Stomach smooth muscle (tissue), 2 donors: ENCODE measurements at regions not wholly inside any gene's neighbourhood (a gene's known extent, or its start where the extent isn't known, plus 50 kb on each side); places are given as distances from the start of the nearest gene placed in this dataset.

ENCODE experiments used
- H3K27ac ChIP-seq: one replicate; pipeline ENCODE4 v1.7.0; 2013; ENCODE audit warnings: mild to moderate bottlenecking, low read length, inconsistent platforms
- H3K27me3 ChIP-seq, 2 donors: one replicate each; pipeline ENCODE4 v1.7.0; 2013; ENCODE audit warnings: low read length in 2 of 2; ENCODE audit not compliant: insufficient read depth in 2 of 2, control insufficient read depth in 1 of 2
- H3K36me3 ChIP-seq, 2 donors: one replicate each; pipeline ENCODE4 v1.7.0; 2013; ENCODE audit warnings: low read length in 2 of 2; ENCODE audit not compliant: control insufficient read depth in 2 of 2, insufficient read depth in 2 of 2
- H3K4me1 ChIP-seq: one replicate; pipeline ENCODE4 v1.7.0; 2013; ENCODE audit warnings: low read length; ENCODE audit not compliant: control insufficient read depth, insufficient read depth
- H3K4me3 ChIP-seq, 2 donors: one replicate each; pipeline ENCODE4 v1.7.0; 2013; ENCODE audit warnings: low read length in 2 of 2
- H3K9ac ChIP-seq, 2 donors: one replicate each; pipeline ENCODE4 v1.7.0; 2013; ENCODE audit warnings: low read length in 2 of 2, mild to moderate bottlenecking in 1 of 2
- H3K9me3 ChIP-seq, 2 donors: one replicate each; pipeline ENCODE4 v1.7.0; 2013; ENCODE audit warnings: low read length in 2 of 2; ENCODE audit not compliant: control insufficient read depth in 2 of 2
- donor health status: healthy.
- donor health status: Pancreatic carcinoma.

DNA sequence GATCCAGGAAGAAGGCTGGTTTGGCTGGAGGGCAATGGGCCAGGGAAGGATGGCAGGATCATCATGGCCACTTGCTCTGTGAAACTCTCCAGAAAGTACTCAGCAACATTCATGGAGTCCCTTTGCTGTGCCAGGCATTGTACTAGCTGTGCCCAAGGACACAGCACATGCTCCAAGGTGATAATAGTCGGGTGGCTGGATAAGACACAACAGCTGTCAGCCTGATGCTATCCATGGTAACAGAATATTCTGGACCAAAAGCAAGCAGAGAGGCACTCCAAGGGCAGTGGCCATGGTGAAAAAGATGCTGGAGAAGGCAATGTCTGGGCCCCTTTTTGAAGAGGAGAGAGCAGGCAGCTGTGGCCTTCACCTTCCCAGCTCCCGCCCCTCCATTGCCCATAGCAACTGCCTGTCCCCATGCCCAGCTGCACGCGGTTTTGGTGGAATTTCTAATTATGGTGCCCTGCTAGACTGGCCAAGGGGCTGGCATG, 113.8 kb upstream of the CPEB4 start:
- H3K4me3 ChIP-seq: no peak overlapping the region
- H3K9me3 ChIP-seq: no peaks in the 10 kb centered on the region
- no peaks in the 10 kb centered on the region for H3K36me3 ChIP-seq
- H3K27me3 ChIP-seq: peaks cover 0 to 6% of the 10 kb centered on the region in 2 donors
- H3K9ac ChIP-seq: no peak overlapping the region
- no peaks in the 10 kb centered on the region for H3K4me1 ChIP-seq
- H3K27ac ChIP-seq: no peak overlapping the region

DNA sequence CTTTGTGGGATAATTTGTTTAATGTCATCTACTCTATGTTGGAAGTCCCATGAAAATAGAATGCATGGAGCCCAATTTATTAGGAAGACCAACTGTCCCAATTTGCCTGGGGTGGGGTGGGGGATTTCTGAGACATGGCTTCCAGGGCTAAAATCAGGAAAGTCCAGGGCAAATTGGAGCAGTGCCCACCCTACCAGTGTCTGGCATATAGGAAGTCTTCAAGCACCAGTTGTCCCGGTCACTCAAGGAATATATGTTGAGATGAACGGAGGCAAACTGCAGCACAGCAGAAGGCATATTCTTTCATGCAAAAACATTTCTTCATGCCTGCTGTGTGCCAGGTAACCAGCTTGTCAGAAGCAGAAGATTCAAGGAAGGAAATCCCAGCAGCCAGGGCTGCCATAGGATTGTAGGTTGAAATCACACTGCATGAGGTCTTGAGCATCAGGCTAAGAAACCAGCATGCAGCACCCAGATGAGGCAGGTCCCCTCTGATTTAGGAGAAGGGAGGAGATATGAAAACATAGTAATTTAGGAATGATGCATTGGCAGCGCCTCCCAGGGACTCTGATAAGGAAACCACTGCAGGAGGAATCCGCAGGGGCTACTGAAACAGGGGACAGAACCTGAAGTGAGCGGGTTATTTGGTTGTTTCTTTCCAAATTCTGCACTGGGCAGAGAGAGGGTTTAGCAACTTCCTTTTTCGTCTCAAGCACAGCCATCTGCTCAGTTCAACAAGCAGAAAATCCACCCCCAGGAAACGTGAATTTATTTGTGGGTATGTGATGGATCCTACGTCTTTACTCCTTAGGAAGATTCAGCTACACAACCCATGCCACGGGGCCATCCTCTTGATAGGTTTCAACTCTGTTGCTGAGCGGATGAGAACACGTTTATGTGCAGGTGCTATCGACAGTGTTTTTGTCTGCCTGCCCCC, 112.6 kb upstream of the CPEB4 start:
- H3K4me3 ChIP-seq: no peak overlapping the region
- H3K9ac ChIP-seq: no peak overlapping the region
- H3K9me3 ChIP-seq: no peaks in the 10 kb centered on the region
- no peaks in the 10 kb centered on the region for H3K36me3 ChIP-seq
- H3K27ac ChIP-seq: no peak overlapping the region
- peaks cover 0 to 6% of the 10 kb centered on the region in 2 donors for H3K27me3 ChIP-seq
- no peaks in the 10 kb centered on the region for H3K4me1 ChIP-seq

DNA sequence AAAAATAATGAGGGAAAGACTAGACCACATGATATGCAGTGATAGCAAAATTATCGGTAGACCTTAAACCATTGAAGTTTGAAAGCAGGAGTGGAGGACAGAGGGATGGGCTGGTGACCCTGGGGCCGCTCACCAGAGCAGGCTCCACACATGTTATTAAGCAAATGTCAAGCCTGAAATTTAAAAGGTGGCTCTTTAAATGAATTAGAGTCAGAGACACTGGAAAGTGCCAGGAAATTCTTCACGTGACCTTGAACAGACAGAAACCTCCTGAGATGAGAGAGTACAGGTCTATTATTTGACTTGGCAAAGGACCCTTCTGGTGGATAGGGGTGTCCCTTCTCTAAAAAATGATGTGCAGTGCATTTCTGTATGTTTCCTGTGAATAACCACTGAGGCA, 111.0 kb upstream of the CPEB4 start:
- H3K27ac ChIP-seq: no peak overlapping the region
- no peak overlapping the region for H3K4me3 ChIP-seq
- H3K36me3 ChIP-seq: no peaks in the 10 kb centered on the region
- H3K9ac ChIP-seq: no peak overlapping the region
- H3K27me3 ChIP-seq: no peaks in the 10 kb centered on the region
- no peaks in the 10 kb centered on the region for H3K9me3 ChIP-seq
- H3K4me1 ChIP-seq: peaks cover 6% of the 10 kb centered on the region

DNA sequence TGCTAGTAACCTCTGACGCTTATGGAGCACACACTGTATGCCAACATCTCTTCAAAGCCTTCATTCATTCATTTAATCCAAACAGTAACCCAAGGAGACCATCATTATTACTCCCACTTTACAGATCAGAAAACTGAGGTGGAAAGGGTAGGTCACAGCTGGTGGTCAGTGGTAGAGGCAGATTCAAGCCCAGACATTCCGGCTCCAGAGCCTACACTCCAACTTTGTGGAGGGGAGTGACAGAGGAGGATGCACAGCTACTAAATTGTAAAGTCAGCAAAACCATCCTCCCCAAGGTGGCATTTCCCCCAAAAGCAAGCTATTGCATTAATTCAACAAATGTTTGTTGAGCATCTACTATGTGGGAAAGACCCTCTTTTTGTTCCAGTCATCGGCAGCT, 110.5 kb upstream of the CPEB4 start:
- Histone ChIP-seq H3K9me3 (no peaks in the 10 kb centered on the region), H3K4me1 (peaks cover 9% of the 10 kb centered on the region), H3K27ac (no peak overlapping the region), H3K27me3 (no peaks in the 10 kb centered on the region), H3K9ac (no peak overlapping the region), H3K36me3 (no peaks in the 10 kb centered on the region), H3K4me3 (no peak overlapping the region)

DNA sequence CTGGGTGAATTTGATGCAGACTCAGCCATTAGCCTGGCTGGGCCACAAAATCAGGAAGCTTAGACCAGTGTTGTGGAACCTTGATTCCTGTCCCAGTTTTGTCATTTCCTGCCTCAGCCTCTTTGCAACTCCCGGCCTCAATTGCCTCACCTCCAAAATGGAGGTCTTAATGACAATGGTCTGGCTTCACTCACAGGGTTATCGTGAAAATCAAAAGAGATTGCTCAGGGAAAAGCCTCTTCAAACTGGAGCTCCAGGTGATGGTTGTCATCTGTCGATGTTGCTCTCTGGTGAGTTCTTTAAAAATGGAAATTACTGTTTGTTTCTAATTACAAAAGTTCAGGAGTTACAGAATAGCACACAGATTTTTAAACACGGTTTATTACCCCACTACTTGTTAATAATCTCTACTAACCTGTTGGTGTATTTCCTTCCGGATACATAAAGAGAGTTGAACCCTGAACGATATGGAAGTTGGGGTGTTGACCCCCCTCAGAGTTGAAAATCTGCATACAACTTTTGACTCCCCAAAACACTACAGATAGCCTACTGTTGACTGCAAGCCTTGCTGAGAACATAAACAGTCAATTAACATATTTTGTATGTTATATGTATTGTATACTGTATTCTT, 109.9 kb upstream of the CPEB4 start:
- Histone ChIP-seq H3K4me3 (no peak overlapping the region), H3K4me1 (peaks cover 9% of the 10 kb centered on the region), H3K27me3 (no peaks in the 10 kb centered on the region), H3K27ac (no peak overlapping the region), H3K36me3 (no peaks in the 10 kb centered on the region), H3K9me3 (no peaks in the 10 kb centered on the region), H3K9ac (no peak overlapping the region)

DNA sequence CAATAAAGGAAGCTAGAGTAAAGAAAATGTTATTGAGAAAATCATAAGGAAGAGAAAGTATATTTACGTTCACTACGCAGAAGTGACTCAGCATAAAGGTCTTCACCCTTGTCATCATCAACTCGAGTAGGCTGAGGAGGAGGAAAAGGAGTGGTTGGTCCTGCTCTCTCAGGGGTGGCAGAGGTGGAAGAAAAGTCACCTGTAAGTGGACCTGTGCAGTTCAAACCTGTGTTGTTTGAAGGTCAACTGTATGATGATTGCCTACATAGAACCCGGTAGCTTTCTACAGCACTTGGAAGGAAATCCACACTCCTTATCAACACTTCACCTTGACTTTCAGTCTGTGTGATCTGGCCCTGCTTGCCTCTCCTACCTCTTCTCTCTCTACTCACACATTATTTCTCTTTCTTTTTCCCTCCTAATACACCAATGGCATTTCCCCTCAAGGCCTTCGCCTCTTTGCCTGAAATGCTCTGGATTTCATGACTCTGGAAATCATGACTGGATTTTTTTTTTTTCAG, 109.3 kb upstream of the CPEB4 start:
- H3K4me1 ChIP-seq: peaks cover 9% of the 10 kb centered on the region
- H3K4me3 ChIP-seq: no peak overlapping the region
- H3K9me3 ChIP-seq: no peaks in the 10 kb centered on the region
- no peaks in the 10 kb centered on the region for H3K36me3 ChIP-seq
- H3K9ac ChIP-seq: no peak overlapping the region
- no peak overlapping the region for H3K27ac ChIP-seq
- no peaks in the 10 kb centered on the region for H3K27me3 ChIP-seq

DNA sequence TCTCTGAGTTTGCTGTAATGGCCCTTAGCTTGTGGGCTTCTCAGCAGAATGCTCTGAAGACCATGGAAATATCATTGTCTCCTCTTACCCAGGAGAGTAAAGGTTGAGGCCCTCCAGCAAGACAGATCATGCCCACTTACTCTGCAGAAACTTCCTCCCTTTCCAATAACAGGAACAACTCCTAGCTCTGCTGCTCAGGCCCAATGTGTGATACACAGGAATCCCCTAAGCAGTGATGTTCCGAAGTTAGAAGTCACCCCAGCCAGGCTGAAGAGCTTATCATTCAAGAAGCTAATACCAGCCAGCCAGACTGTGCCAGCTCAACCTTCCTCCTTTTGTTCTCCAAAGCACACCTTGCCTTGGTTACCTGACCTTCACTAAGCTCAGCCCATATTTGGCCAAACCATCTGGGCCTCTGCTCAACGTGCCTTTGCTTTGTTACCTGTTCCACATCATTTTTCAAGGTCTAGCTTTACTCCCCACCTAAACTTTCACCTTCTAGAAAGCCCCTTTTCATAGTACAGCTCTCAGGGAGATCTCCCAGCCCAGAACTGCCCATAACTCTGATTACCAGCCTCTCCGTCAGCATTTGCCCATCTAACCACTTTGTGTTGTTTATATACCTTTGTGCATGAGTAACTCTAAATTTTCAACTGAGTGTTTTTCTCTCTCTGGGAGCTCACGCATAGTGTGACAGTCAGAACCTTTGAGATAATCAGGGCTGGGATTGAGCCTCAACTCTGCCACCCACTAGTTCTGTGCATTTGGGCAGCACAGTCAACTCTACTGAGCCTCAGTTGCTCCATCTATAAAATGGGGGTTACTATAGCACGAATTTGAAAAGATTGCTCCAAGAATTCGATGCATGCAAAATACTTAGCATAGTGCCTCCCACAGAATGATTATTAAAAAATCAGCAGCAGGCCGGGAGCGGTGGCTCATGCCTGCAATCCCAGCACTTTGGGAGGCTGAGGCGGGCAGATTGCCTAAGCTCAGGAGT, 107.6 kb upstream of the CPEB4 start:
- H3K9me3 ChIP-seq: no peaks in the 10 kb centered on the region
- H3K9ac ChIP-seq: no peak overlapping the region
- peaks cover 9% of the 10 kb centered on the region for H3K4me1 ChIP-seq
- H3K36me3 ChIP-seq: no peaks in the 10 kb centered on the region
- no peak overlapping the region for H3K27ac ChIP-seq
- H3K27me3 ChIP-seq: no peaks in the 10 kb centered on the region
- H3K4me3 ChIP-seq: no peak overlapping the region

DNA sequence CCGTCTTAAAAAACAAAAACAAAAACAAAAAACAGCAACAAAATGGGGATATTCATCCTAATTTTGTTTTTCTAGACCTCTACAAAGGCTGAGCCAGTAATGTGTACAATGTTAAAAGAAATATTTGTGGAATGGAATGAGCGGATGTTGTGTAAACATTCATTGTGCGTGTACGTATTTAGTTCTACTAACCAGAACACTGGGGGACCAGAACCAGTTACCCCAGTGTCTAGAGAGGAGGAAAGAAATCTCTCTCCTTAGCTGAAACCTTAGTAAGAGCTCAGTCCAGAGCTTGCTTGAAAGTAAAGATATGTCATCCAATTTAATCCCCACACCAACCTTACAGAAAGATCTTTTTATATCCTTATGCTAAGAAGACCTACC, 106.7 kb upstream of the CPEB4 start:
- Histone ChIP-seq H3K27ac (peak overlapping the region; percentile 3), H3K9me3 (no peaks in the 10 kb centered on the region), H3K9ac (no peak overlapping the region)

DNA sequence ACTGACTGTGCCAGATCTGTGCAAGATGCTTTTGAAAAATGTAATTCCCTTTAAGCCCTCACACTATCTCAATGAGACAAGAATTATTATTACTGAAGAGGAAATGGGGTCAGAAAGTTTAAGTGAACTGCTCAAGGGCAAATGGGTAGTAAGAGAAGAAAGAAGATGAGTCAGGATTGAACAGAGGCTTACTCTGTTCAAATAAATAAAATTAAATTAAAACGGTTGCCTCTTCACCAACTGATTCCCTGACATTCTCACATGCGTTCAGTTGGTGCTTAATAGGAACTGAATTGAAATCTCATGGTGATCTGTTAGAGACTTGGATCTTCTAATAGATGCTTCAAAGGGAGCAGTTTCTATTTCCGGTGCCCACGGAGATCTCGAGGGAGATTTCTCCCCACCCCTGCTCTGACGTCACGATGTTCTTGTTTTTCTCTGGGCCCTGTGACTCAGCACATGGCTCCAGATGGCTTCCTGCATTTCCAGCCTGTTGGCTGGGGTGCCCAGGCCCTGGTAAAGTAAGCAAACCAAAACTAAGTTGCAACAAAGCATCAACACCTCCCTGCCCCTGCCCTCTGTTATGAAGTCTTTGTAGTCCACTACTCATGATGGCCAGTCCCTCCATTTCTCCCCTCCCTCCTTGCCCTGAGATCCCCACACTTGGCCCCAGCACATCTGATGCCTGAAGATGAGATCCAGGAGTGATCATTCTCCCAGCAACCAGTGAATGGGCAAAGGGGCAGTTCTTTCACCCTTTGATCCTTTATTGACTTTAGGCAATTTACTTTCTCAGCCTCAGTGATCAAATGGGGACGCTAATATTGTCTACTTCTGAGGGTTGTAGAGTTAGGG, 106.1 kb upstream of the CPEB4 start:
- no peaks in the 10 kb centered on the region for H3K9me3 ChIP-seq
- no peak overlapping the region for H3K4me3 ChIP-seq
- no peak overlapping the region for H3K9ac ChIP-seq
- no peaks in the 10 kb centered on the region for H3K36me3 ChIP-seq
- no peaks in the 10 kb centered on the region for H3K27me3 ChIP-seq
- H3K4me1 ChIP-seq: peaks cover 9% of the 10 kb centered on the region
- peak overlapping the region; percentile 3 for H3K27ac ChIP-seq

More for the DNA sequence above, 106.7 kb upstream of the CPEB4 start:
- Histone ChIP-seq H3K4me3 (no peak overlapping the region), H3K36me3 (no peaks in the 10 kb centered on the region), H3K4me1 (peaks cover 9% of the 10 kb centered on the region), H3K27me3 (no peaks in the 10 kb centered on the region)
